ENCODE measurements at regions not wholly inside any gene's neighbourhood (a gene's known extent, or its start where the extent isn't known, plus 50 kb on each side); places are given as distances from the start of the nearest gene placed in this dataset.

DNA sequence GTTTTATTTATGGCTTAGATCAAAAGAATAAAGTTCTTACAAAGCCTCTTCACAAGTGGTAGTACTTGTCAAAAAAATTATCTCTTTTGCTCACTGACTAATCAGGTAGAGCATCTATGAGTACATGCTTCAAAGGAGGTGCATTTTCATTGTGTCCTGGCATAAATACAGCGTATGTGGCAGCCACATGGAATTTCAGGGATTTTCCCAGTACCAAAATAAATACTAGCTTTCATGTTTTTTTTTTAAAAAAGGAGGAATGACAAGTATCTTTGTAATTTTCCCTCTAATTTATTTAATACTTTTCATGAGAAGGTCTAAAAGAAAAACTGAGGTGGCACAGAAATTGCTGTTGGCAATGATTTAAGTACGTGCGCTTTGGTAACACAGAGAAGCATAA is 597.8 kb upstream of the ALCAM start:
- dilution Hi-C loops (cut with MboI; ENCODE audit: extremely low pct_ligation_motif_present, low sequenced_read_pairs), result no loop called here

DNA sequence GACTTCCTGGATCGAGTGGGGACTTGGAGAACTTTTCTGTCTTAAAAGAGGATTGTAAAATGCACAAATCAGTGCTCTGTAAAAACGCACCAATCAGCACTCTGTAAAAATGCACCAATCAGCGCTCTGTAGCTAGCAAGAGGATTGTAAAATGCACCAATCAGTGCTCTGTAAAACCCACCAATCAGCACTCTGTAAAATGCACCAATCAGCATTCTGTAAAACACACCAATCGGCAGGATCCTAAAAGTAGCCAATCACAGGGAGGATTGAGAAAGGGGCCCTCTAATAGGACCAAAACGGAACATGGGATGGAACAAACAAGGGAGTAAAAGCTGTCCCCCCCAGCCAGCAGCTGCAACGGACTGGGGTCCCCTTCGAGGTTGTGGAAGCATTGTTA is 587.4 kb upstream of the ALCAM start:
- dilution Hi-C loops (cut with MboI; ENCODE audit: extremely low pct_ligation_motif_present, low sequenced_read_pairs), result no loop called here
- FAIRE-seq (no peak), DNase-seq (ENCODE audit: low read depth, low spot score) (no peak)
- no peaks in the 10 kb centered on the region for H3K4me1 ChIP-seq (ENCODE audit: control insufficient read depth, extremely low read depth, insufficient read depth, low read length)
- TF ChIP-seq EZH2 (IDR thresholded peaks at IDR 0.05; ENCODE audit: low read length), result no peak
- TF ChIP-seq, protein P1, sequence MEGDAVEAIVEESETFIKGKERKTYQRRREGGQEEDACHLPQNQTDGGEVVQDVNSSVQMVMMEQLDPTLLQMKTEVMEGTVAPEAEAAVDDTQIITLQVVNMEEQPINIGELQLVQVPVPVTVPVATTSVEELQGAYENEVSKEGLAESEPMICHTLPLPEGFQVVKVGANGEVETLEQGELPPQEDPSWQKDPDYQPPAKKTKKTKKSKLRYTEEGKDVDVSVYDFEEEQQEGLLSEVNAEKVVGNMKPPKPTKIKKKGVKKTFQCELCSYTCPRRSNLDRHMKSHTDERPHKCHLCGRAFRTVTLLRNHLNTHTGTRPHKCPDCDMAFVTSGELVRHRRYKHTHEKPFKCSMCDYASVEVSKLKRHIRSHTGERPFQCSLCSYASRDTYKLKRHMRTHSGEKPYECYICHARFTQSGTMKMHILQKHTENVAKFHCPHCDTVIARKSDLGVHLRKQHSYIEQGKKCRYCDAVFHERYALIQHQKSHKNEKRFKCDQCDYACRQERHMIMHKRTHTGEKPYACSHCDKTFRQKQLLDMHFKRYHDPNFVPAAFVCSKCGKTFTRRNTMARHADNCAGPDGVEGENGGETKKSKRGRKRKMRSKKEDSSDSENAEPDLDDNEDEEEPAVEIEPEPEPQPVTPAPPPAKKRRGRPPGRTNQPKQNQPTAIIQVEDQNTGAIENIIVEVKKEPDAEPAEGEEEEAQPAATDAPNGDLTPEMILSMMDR (optimal IDR thresholded peaks at IDR 0.05 in 1 of 3, IDR thresholded peaks at IDR 0.05 in 1 of 3, conservative IDR thresholded peaks at IDR 0.05 in 1 of 3; ENCODE audit: extremely low read depth in 1 of 3, insufficient read depth in 2 of 3, low read length in 3 of 3), result no peak
- H3K27ac ChIP-seq (ENCODE audit: control insufficient read depth, insufficient read depth, low read length), result no peak overlapping the region
- H3K36me3 ChIP-seq (ENCODE audit: control insufficient read depth in 2 of 2, extremely low read depth in 1 of 2, insufficient read depth in 2 of 2, low read length in 2 of 2), result no peaks in the 10 kb centered on the region
- H3K9me1 ChIP-seq (ENCODE audit: control insufficient read depth, extremely low read depth, insufficient read depth, low read length), result no peaks in the 10 kb centered on the region
- no peaks in the 10 kb centered on the region for H3K79me2 ChIP-seq (ENCODE audit: control insufficient read depth, insufficient read depth, low read length)
- no peak overlapping the region for H2AFZ ChIP-seq (ENCODE audit: control insufficient read depth, low read length)
- H3K9ac ChIP-seq (ENCODE audit: control insufficient read depth, extremely low read depth, insufficient read depth, low read length), result no peak overlapping the region
- H4K20me1 ChIP-seq (ENCODE audit: control insufficient read depth, extremely low read depth, insufficient read depth, low read length), result no peaks in the 10 kb centered on the region
- no peaks in the 10 kb centered on the region for H3K9me3 ChIP-seq (ENCODE audit: control insufficient read depth, low read depth, low read length)
- H3K27me3 ChIP-seq (ENCODE audit: control insufficient read depth, extremely low read depth, insufficient read depth, low read length), result no peaks in the 10 kb centered on the region
- no peak overlapping the region for H3K4me3 ChIP-seq (ENCODE audit: control insufficient read depth in 2 of 3, extremely low read depth in 1 of 3, insufficient read depth in 2 of 3, low read depth in 1 of 3, low read length in 3 of 3)
- H3K4me2 ChIP-seq (ENCODE audit: control insufficient read depth, extremely low read depth, insufficient read depth, low read depth, low read length), result no peak overlapping the region

More for the DNA sequence above, 597.8 kb upstream of the ALCAM start:
- Histone ChIP-seq H3K36me3 (ENCODE audit: control insufficient read depth in 2 of 2, extremely low read depth in 1 of 2, insufficient read depth in 2 of 2, low read length in 2 of 2) (no peaks in the 10 kb centered on the region), H4K20me1 (ENCODE audit: control insufficient read depth, extremely low read depth, insufficient read depth, low read length) (no peaks in the 10 kb centered on the region), H3K9me3 (ENCODE audit: control insufficient read depth, low read depth, low read length) (no peaks in the 10 kb centered on the region), H3K9me1 (ENCODE audit: control insufficient read depth, extremely low read depth, insufficient read depth, low read length) (no peaks in the 10 kb centered on the region), H3K4me1 (ENCODE audit: control insufficient read depth, extremely low read depth, insufficient read depth, low read length) (no peaks in the 10 kb centered on the region), H3K9ac (ENCODE audit: control insufficient read depth, extremely low read depth, insufficient read depth, low read length) (no peak overlapping the region), H2AFZ (ENCODE audit: control insufficient read depth, low read length) (no peak overlapping the region), H3K4me3 (ENCODE audit: control insufficient read depth in 2 of 3, extremely low read depth in 1 of 3, insufficient read depth in 2 of 3, low read depth in 1 of 3, low read length in 3 of 3) (no peak overlapping the region), H3K27me3 (ENCODE audit: control insufficient read depth, extremely low read depth, insufficient read depth, low read length) (no peaks in the 10 kb centered on the region), H3K27ac (ENCODE audit: control insufficient read depth, insufficient read depth, low read length) (no peak overlapping the region), H3K4me2 (ENCODE audit: control insufficient read depth, extremely low read depth, insufficient read depth, low read depth, low read length) (no peak overlapping the region), H3K79me2 (ENCODE audit: control insufficient read depth, insufficient read depth, low read length) (no peaks in the 10 kb centered on the region)
- no peak for TF ChIP-seq EZH2 (IDR thresholded peaks at IDR 0.05; ENCODE audit: low read length)
- no peak for FAIRE-seq
- no peak for DNase-seq (ENCODE audit: low read depth, low spot score)

DNA sequence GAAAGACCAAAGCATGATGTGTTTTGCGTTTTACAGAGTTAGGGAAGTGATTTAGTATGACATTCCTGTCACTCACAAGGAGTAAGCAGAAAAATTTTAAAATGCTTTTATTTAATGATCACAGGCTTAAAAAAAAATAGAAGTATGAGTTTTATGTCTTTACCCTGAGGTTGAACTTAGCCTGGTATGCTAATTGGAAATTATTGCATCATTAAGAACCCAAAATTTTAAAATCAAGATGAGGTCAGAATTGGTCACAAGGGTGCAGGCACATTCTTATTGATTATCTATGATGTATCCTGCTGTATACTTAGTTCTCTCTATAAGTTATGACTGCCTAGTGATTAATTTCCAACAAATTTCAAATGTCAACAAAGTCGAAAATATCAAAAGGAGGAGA is 585.6 kb upstream of the ALCAM start:
- FAIRE-seq, result no peak
- dilution Hi-C loops (cut with MboI; ENCODE audit: extremely low pct_ligation_motif_present, low sequenced_read_pairs), result no loop called here

More for the DNA sequence above, 585.6 kb upstream of the ALCAM start:
- Histone ChIP-seq H3K4me2 (ENCODE audit: control insufficient read depth, extremely low read depth, insufficient read depth, low read depth, low read length) (no peak overlapping the region), H3K27ac (ENCODE audit: control insufficient read depth, insufficient read depth, low read length) (no peak overlapping the region), H3K27me3 (ENCODE audit: control insufficient read depth, extremely low read depth, insufficient read depth, low read length) (no peaks in the 10 kb centered on the region), H3K4me1 (ENCODE audit: control insufficient read depth, extremely low read depth, insufficient read depth, low read length) (no peaks in the 10 kb centered on the region), H3K9ac (ENCODE audit: control insufficient read depth, extremely low read depth, insufficient read depth, low read length) (no peak overlapping the region), H3K4me3 (ENCODE audit: control insufficient read depth in 2 of 3, extremely low read depth in 1 of 3, insufficient read depth in 2 of 3, low read depth in 1 of 3, low read length in 3 of 3) (no peak overlapping the region), H3K36me3 (ENCODE audit: control insufficient read depth in 2 of 2, extremely low read depth in 1 of 2, insufficient read depth in 2 of 2, low read length in 2 of 2) (no peaks in the 10 kb centered on the region), H3K9me1 (ENCODE audit: control insufficient read depth, extremely low read depth, insufficient read depth, low read length) (no peaks in the 10 kb centered on the region), H3K79me2 (ENCODE audit: control insufficient read depth, insufficient read depth, low read length) (no peaks in the 10 kb centered on the region), H2AFZ (ENCODE audit: control insufficient read depth, low read length) (no peak overlapping the region), H4K20me1 (ENCODE audit: control insufficient read depth, extremely low read depth, insufficient read depth, low read length) (no peaks in the 10 kb centered on the region), H3K9me3 (ENCODE audit: control insufficient read depth, low read depth, low read length) (no peaks in the 10 kb centered on the region)
- TF ChIP-seq EZH2 (IDR thresholded peaks at IDR 0.05; ENCODE audit: low read length), result no peak
- TF ChIP-seq, protein P1 (optimal IDR thresholded peaks at IDR 0.05 in 1 of 3, IDR thresholded peaks at IDR 0.05 in 1 of 3, conservative IDR thresholded peaks at IDR 0.05 in 1 of 3; ENCODE audit: extremely low read depth in 1 of 3, insufficient read depth in 2 of 3, low read length in 3 of 3), result no peak
- no peak for DNase-seq (ENCODE audit: low read depth, low spot score)
